A549 (cell line): ENCODE measurements at regions not wholly inside any gene's neighbourhood (a gene's known extent, or its start where the extent isn't known, plus 50 kb on each side); places are given as distances from the start of the nearest gene placed in this dataset.

Source experiments
- ATAC-seq, 2 experiments: fragments of 200-7000 bp in 1 of 2; fragments of >200 bp in 1 of 2; cut with Nextera tagmentation in 1 of 2; cut with Tn5 transposase in 1 of 2; 3 replicates each; pipeline versions ENCODE4 v1.8.0 to v1.9.1; 2018 to 2020; ENCODE audit warnings: mild to moderate bottlenecking in 1 of 2, moderate library complexity in 1 of 2
- CTCF ChIA-PET: fragments of 300-600 bp; sonication (Branson Sonifier 250); formaldehyde crosslinking; extraction: SDS; loops from one replicate; lab custom pipeline; 2021; ENCODE audit warnings: antibody characterized with exemption, inconsistent platforms; lab: Yijun Ruan, JAX
- POLR2A ChIA-PET: fragments of 350-600 bp; formaldehyde crosslinking; extraction: SDS; loops from one replicate; lab custom pipeline; 2021; ENCODE audit warnings: antibody characterized with exemption, inconsistent platforms; lab: Yijun Ruan, JAX
- DNase-seq, 2 experiments: peaks; one replicate each; pipeline versions ENCODE4 v3.0.0 to v3.0.0-alpha.2; 2011 to 2016; ENCODE audit warnings: low read depth in 1 of 2, low spot score in 1 of 2
- FAIRE-seq: peaks from 2 replicates; lab custom pipeline; 2011; peaks lifted over from hg19 to GRCh38; lab: Jason Lieb, UNC
- H3K27ac ChIP-seq, 2 experiments: fragments of >200 bp; sonication (Bioruptor Twin); formaldehyde crosslinking; 3 replicates each; pipeline ENCODE4 v1.5.1; 2016 to 2017
- H3K4me1 ChIP-seq: fragments of >200 bp; sonication (Bioruptor Twin); formaldehyde crosslinking; 3 replicates; pipeline ENCODE4 v1.6.1; 2016
- H3K4me2 ChIP-seq: fragments of >200 bp; sonication (Bioruptor Twin); formaldehyde crosslinking; 3 replicates; pipeline ENCODE4 v1.6.1; 2016
- H3K4me3 ChIP-seq: fragments of >200 bp; sonication (Bioruptor Twin); formaldehyde crosslinking; 3 replicates; pipeline ENCODE4 v1.5.1; 2016
- H3K9me3 ChIP-seq: fragments of >200 bp; sonication (Bioruptor Twin); formaldehyde crosslinking; 3 replicates; pipeline ENCODE4 v1.6.1; 2016
- BCL3 ChIP-seq: fragments of >200 bp; sonication (Bioruptor Twin); formaldehyde crosslinking; IDR thresholded peaks from 3 replicates; pipeline ENCODE4 v1.6.1; 2016
- BHLHE40 ChIP-seq: IDR thresholded peaks from 2 replicates; pipeline ENCODE4 v1.6.1; 2012; ENCODE audit warnings: low read depth, low read length, inconsistent platforms
- CBX2 ChIP-seq: fragments of 200-600 bp; sonication (generic); IDR thresholded peaks from 2 replicates; pipeline ENCODE4 v1.6.1; 2016; ENCODE audit warnings: low read depth, mild to moderate bottlenecking, borderline replicate concordance
- CEBPB ChIP-seq, 2 experiments: fragments of >200 bp in 1 of 2; sonication (Bioruptor Twin) in 1 of 2; formaldehyde crosslinking in 1 of 2; IDR thresholded peaks; 2 replicates each; pipeline ENCODE4 v1.6.1; 2012 to 2016
- CHD2 ChIP-seq: fragments of 150-350 bp; IDR thresholded peaks from 2 replicates; pipeline ENCODE4 v1.6.1; 2014; ENCODE audit warnings: low read length; ENCODE audit not compliant: partially characterized antibody
- CHD4 ChIP-seq: fragments of 200-600 bp; sonication (generic); IDR thresholded peaks from 2 replicates; pipeline ENCODE4 v1.6.1; 2016; ENCODE audit warnings: antibody characterized with exemption, mild to moderate bottlenecking, borderline replicate concordance
- CTCF ChIP-seq: fragments of >200 bp; sonication (Bioruptor Twin); formaldehyde crosslinking; IDR thresholded peaks from 3 replicates; pipeline ENCODE4 v1.5.1; 2016
- E2F6 ChIP-seq: IDR thresholded peaks from 2 replicates; pipeline ENCODE4 v1.6.1; 2012; ENCODE audit warnings: low read depth, borderline replicate concordance
- EP300 ChIP-seq, 2 experiments: fragments of >200 bp; sonication (Bioruptor Twin); formaldehyde crosslinking; IDR thresholded peaks; 2 replicates in 1 of 2; 3 replicates in 1 of 2; pipeline ENCODE4 v1.6.1; 2016 to 2017
- ESRRA ChIP-seq: fragments of 150-350 bp; IDR thresholded peaks from 2 replicates; pipeline ENCODE4 v1.6.1; 2014; ENCODE audit warnings: mild to moderate bottlenecking, low read length, borderline replicate concordance
- FOSB ChIP-seq: fragments of 250-450 bp; sonication (Bioruptor Pico); IDR thresholded peaks from 2 replicates; pipeline ENCODE4 v1.5.0; 2020; ENCODE audit warnings: mild to moderate bottlenecking, moderate library complexity
- HDAC2 ChIP-seq: fragments of 200-600 bp; sonication (generic); IDR thresholded peaks from 2 replicates; pipeline ENCODE4 v1.6.1; 2016
- HES2 ChIP-seq: fragments of >200 bp; sonication (Bioruptor Twin); formaldehyde crosslinking; IDR thresholded peaks from 2 replicates; pipeline ENCODE4 v1.6.1; 2016
- HOXA7 ChIP-seq: fragments of 250-450 bp; sonication (Bioruptor Pico); IDR thresholded peaks from 2 replicates; pipeline ENCODE4 v1.5.0; 2020; ENCODE audit warnings: mild to moderate bottlenecking, moderate library complexity
- HOXB13 ChIP-seq: fragments of 250-450 bp; sonication (Bioruptor Pico); IDR thresholded peaks from 2 replicates; pipeline ENCODE4 v1.5.0; 2020; ENCODE audit warnings: low read depth, mild to moderate bottlenecking, moderate library complexity
- HOXB5 ChIP-seq: fragments of 250-450 bp; sonication (Bioruptor Pico); IDR thresholded peaks from 2 replicates; pipeline ENCODE4 v1.5.0; 2020; ENCODE audit warnings: mild to moderate bottlenecking, moderate library complexity
- JUN ChIP-seq, 2 experiments: fragments of >200 bp; sonication (Bioruptor Twin); formaldehyde crosslinking; IDR thresholded peaks; 2 replicates in 1 of 2; 3 replicates in 1 of 2; pipeline ENCODE4 v1.6.1; 2016 to 2017
- JUNB ChIP-seq: fragments of >200 bp; sonication (Bioruptor Twin); formaldehyde crosslinking; IDR thresholded peaks from 2 replicates; pipeline ENCODE4 v1.6.1; 2016
- MAZ ChIP-seq: fragments of 150-350 bp; IDR thresholded peaks from 2 replicates; pipeline ENCODE4 v1.6.1; 2014; ENCODE audit warnings: antibody characterized with exemption, low read depth, low read length, borderline replicate concordance
- NFE2L2 ChIP-seq: fragments of 150-350 bp; conservative IDR thresholded peaks from 2 replicates; pipeline ENCODE4 v1.6.1; 2014; ENCODE audit warnings: low read length
- NR3C1 ChIP-seq: fragments of >200 bp; sonication (Bioruptor Twin); formaldehyde crosslinking; IDR thresholded peaks from 3 replicates; pipeline ENCODE4 v1.6.1; 2017
- PBX3 ChIP-seq: IDR thresholded peaks from 2 replicates; pipeline ENCODE4 v1.6.1; 2012
- POLR2AphosphoS2 ChIP-seq: conservative IDR thresholded peaks from 2 replicates; pipeline ENCODE4 v1.6.1; 2012; ENCODE audit warnings: low read length, improper control_type of control experiment, inconsistent platforms
- RAD21 ChIP-seq, 2 experiments: fragments of >200 bp in 1 of 2; sonication (Bioruptor Twin) in 1 of 2; formaldehyde crosslinking in 1 of 2; IDR thresholded peaks in 1 of 2; conservative IDR thresholded peaks in 1 of 2; 2 replicates in 1 of 2; 3 replicates in 1 of 2; pipeline ENCODE4 v1.6.1; 2012 to 2018; ENCODE audit warnings: inconsistent platforms in 1 of 2
- RARB ChIP-seq: fragments of 250-450 bp; sonication (Bioruptor Pico); IDR thresholded peaks from 2 replicates; pipeline ENCODE4 v1.8.0; 2021; ENCODE audit warnings: mild to moderate bottlenecking, moderate library complexity
- REST ChIP-seq: fragments of 200-600 bp; sonication (generic); IDR thresholded peaks from 2 replicates; pipeline ENCODE4 v1.6.1; 2016; ENCODE audit warnings: antibody characterized with exemption, mild to moderate bottlenecking, moderate library complexity
- RFX5 ChIP-seq: fragments of 450-650 bp; IDR thresholded peaks from 2 replicates; pipeline ENCODE4 v1.7.1; 2014; ENCODE audit warnings: antibody characterized with exemption, mild to moderate bottlenecking, moderate library complexity
- SMC3 ChIP-seq: fragments of >200 bp; sonication (Bioruptor Twin); formaldehyde crosslinking; IDR thresholded peaks from 3 replicates; pipeline ENCODE4 v1.6.1; 2018; ENCODE audit warnings: inconsistent platforms
- ZSCAN20 ChIP-seq: fragments of 250-450 bp; sonication (Bioruptor Pico); IDR thresholded peaks from 2 replicates; pipeline ENCODE4 v1.8.0; 2022; ENCODE audit warnings: mild to moderate bottlenecking, moderate library complexity
- WGBS: methylation state at CpG from one replicate; pipeline ENCODE4 v1.1.6; 2017; ENCODE audit errors: missing lambda C conversion rate; 5-methylcytosine and 5-hydroxymethylcytosine counted together

GRCh38 chr10:78377356-78377755 lies 343.7 kb downstream of the RPS24 start:
- peaks cover 9% of the 10 kb centered on the region; the same call in 2 of the 3 replicates for H3K9me3 ChIP-seq
- DNase-seq (no peak), FAIRE-seq (no peak)
- POLR2A ChIA-PET = no interaction called here
- H3K4me2 ChIP-seq = no peak overlapping the region
- H3K27ac ChIP-seq = no peak overlapping the region
- H3K4me1 ChIP-seq = no peaks in the 10 kb centered on the region
- TF ChIP-seq MAZ = no peak
- no peak for TF ChIP-seq ESRRA
- TF ChIP-seq REST = no peak
- TF ChIP-seq HOXB5 (CRISPR knock-in tag) = no peak
- TF ChIP-seq ZSCAN20 (CRISPR knock-in tag) = no peak
- TF ChIP-seq CHD4 = no peak
- no peak for TF ChIP-seq JUN (IDR thresholded peaks at IDR 0.05)
- TF ChIP-seq SMC3 = no peak
- TF ChIP-seq PBX3 = no peak
- no peak for TF ChIP-seq JUNB
- no peak for TF ChIP-seq BHLHE40
- TF ChIP-seq HES2 = no peak
- TF ChIP-seq NFE2L2 = no peak
- no peak for TF ChIP-seq BCL3
- TF ChIP-seq RARB (CRISPR knock-in tag) = no peak
- TF ChIP-seq, all 56 proteins: peak for 0
- H3K4me3 ChIP-seq = no peak overlapping the region
- CTCF ChIA-PET = interaction anchor here (1.3 to 1.6 kb wide), 2 partner anchors 145 to 820 kb away, joined by 3 read pairs; no protein-coding TSS in a partner anchor
- WGBS = 72% methylated on average over 1 of the region's 1 CpG
- ATAC-seq = no peak

GRCh38 chr10:78378192-78378591 lies 344.5 kb downstream of the RPS24 start:
- H3K4me2 ChIP-seq = no peak overlapping the region
- peaks cover 9% of the 10 kb centered on the region; the same call in 2 of the 3 replicates for H3K9me3 ChIP-seq
- ATAC-seq (no peak), FAIRE-seq (no peak), DNase-seq (no peak)
- H3K4me3 ChIP-seq = no peak overlapping the region
- no peak overlapping the region for H3K27ac ChIP-seq
- 68% methylated on average over 4 of the region's 4 CpGs for WGBS
- CTCF ChIA-PET = interaction anchor here (1.5 kb wide), 1 partner anchor 330 kb away, joined by 3 read pairs; no protein-coding TSS in a partner anchor
- POLR2A ChIA-PET = no interaction called here
- H3K4me1 ChIP-seq = peaks cover 2% of the 10 kb centered on the region; the same call in 1 of the 3 replicates
- TF ChIP-seq CBX2 (no peak), NR3C1 (no peak), RFX5 (no peak), E2F6 (no peak), CHD2 (no peak), EP300 (IDR thresholded peaks at IDR 0.05) (no peak), RAD21 (conservative IDR thresholded peaks at IDR 0.05 in 1 of 2, IDR thresholded peaks at IDR 0.05 in 1 of 2) (no peak), CEBPB (IDR thresholded peaks at IDR 0.05) (no peak), PBX3 (no peak), FOSB (CRISPR knock-in tag) (no peak), CTCF (no peak), HOXA7 (no peak), HOXB13 (CRISPR knock-in tag) (no peak), HES2 (no peak), HDAC2 (no peak), POLR2AphosphoS2 (no peak), JUN (IDR thresholded peaks at IDR 0.05) (no peak)
